NOMO-1 treated with dmso at 0.1 percent for 144 hours (cell line): ENCODE measurements at regions not wholly inside any gene's neighbourhood (a gene's known extent, or its start where the extent isn't known, plus 50 kb on each side); places are given as distances from the start of the nearest gene placed in this dataset.

Experiments used
- DNase-seq: peaks from one replicate; lab custom pipeline; 2025; ENCODE audit not compliant: unreplicated experiment; lab: John Stamatoyannopoulos, UW

DNA sequence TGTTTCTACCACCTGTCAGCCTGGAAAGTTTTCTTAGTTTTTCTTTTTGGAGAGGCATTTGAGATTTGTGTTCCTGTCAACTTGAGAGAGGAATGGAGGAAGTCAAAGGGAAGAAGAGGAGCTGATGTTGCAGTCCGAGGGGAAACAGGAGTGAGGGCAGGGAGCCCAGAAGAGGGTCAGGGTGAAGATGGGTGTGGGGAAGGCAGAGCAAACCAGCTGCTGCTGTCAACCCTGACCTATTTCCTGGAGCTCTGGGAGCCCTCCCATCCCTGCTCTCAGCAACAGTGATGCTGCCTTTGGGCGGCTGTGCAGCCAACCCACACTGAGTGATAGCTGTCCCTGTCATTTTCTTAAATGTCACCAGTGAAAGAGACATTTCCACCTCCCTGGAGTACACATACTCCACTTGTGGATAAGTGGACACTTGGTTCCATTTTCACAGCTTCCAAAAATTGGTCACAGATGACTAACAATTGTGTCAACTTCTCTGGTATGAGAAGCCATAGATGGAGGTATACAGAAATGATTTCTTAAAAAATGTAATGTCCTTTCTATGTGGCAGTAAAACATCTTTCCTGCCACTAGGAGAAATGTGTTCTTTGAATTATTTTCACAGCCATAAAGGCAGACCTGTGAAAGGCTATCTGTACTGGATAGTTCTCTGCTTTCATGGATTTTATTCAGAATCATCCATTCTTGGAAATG lies 556.3 kb upstream of the TBL1XR1 start:
- no peak for DNase-seq

DNA sequence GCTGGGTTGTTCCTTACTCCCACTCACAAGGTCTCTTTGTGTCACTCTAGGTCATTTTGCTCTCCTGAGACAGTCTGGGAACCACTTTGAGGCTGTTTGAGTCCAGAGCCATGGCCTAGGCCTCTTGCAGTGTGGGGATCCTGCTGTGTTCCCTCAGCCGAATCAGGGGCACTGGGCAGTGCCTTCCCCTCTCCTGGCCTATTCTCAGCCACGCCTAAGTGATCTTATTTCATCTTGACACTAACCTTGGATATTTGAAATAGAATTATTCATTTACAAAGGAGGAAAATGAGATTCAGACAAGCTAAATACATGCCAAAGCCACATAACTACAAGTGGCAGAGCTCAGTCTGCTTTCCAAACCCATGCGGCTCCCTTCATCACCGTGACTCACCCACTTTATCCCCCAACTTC lies 557.2 kb upstream of the TBL1XR1 start:
- no peak for DNase-seq

DNA sequence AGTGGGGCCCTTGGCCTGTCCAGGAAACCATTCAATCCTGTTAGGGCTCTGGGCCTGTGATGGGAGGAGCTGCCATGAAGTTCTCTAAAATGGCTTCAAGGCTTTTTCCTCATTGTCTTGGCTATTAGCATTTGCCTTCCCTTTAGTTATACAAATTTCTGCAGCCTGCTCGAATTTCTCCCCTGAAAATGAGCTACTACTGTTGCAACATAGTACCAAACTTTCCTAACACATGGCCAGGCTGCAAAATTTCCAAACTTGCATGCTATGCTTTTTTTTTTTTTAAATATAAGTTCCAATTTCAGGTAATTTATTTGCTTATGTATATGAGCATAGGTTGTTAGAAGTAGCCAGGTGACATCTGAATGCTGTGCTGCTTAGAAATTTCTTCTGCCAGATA lies 560.8 kb upstream of the TBL1XR1 start:
- no peak for DNase-seq

DNA sequence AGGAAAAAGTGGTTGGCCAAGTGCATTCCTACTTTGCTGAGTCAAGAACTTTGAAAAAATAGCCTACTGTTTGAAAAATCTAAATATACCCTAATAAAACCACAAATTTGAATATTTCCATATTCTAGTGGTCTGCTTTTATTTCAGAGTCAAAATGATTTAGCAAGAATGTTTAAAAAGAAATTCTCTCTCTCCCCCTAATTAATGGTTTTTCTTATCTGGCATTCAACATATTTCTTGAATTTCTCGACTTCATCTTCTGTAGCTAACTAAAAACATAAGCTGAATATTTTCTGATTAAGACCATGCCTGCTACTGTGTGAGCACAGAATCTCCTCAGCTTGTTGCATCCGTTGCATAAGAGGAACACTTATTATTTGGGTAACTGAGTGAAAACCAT lies 563.5 kb upstream of the TBL1XR1 start:
- DNase-seq, result no peak

DNA sequence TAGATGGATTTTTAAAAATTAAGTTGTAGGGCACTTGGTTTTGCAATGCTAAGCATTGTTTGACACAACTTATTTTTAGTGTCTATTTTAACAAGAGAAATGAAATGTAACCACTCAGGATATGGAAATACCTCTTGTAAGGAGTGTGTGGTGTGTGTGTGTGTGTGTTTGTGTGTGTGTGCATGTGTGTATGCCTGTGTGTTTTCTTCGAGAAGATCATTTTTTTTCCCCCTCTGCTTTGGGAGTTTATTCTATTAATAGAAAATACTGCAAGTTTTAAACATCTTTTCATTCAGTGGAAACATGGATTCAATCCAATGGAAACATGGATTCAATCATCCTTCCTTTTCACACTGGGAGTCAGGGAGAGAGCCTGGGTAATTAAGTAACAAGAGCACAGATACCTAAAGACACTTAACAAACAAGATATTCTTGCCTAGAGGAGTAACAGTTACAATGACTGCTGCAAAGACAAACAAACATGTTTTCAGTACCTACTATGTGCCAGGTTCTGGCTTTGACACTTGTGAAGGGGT lies 567.2 kb upstream of the TBL1XR1 start:
- DNase-seq, result no peak

DNA sequence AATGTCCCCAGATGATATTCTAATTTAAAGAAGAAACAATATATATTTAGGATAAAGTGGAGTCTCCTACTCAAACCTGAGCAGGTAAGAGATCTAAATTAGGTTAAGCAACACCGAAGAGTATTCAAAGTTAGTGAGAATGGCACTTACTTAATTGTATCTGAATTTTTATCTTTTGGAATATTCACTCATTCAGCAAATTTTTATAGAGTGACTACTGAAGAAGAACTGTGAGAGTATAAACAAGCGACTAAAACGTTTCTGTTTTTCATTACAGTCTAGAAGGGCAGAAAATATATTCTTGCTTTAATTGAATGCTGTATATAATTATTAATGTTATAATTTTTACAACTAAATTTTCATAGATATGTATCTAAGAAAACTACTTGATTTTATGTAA lies 567.7 kb upstream of the TBL1XR1 start:
- no peak for DNase-seq

DNA sequence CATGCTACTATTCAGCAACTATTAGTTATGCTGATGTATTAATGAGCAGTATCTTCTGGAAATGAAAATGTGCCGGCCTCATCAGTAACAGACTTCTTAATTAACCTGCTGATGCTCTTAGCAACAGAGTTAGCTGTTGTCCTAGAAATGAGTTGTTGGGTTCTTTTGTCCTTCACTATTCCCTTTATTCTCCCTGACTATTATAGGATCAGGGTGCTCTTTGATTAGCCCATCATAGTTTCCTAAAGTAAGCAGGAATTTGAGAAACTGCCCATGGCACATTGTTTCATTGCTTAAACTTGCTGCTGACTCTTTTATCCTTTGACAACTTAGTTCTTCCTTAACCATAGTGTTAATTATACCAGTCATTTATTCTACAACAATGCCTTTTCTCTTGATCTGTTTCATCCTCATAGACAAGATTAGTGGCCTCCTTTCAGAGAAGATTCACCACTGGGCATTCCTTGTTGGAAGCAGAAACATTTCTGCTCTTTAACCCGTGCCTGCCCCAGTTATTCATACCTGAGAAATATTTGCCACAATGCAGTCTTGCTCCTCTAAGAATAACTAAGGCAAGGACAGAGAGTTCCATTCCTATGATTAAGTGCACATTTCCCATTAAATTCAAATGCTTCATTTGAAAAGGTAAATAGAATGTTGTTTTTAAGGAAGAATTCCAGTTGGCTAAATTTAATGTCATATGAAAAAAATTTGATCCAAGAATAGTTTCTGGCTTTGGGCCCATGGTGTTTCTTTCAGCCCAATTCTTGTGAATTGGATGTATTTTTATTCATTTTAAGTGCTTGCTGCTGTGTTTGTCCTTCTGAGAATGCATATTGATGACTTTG lies 573.3 kb upstream of the TBL1XR1 start:
- DNase-seq, result no peak

DNA sequence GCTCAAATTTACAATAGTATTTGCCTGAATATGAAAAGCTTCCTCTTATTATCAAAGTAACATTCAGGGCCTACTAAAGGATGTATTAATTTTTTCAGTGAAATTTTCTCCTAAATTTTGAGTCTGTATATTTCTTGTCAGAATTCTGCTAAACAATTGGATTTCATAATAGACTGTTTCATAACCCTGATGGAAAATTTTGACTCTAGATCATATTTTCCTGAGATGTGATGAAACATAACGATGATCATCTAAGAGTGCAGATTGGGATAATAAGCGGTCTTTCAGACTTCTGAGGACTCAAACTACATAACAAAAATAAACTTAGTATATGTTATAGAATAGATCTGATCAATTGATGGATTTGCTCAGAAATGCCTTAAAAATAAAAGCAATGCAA lies 574.5 kb upstream of the TBL1XR1 start:
- no peak for DNase-seq

DNA sequence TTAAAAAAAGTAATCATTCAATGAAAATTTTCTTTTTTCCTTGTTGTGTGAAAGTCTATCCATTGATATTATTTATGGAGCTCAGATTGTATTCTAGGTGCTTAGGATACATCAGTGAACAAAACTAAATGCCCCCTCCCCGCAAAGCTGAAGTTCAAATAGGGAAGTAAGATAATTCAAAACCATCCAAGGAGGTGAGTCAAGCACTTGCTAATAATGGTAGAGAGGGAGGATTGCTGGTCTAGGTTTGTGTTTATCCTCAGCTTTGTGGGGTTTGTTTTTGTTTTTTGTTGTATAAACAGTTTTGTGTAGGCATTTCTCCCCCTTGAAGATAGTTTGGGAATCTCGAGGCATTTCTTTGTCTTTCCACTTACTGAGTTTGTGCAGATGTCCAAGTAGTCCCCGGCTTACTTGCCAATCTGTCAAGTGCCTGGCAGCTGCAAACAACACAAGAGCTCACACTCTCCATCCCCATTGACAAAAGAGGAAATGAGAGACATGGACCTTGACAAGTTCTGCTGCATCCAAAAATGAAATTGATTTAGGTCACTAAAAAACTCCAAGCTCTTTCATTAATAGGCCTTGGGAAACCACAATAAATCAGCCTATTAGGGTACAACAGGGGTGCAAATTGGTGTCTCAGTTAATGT lies 575.8 kb upstream of the TBL1XR1 start:
- no peak for DNase-seq

DNA sequence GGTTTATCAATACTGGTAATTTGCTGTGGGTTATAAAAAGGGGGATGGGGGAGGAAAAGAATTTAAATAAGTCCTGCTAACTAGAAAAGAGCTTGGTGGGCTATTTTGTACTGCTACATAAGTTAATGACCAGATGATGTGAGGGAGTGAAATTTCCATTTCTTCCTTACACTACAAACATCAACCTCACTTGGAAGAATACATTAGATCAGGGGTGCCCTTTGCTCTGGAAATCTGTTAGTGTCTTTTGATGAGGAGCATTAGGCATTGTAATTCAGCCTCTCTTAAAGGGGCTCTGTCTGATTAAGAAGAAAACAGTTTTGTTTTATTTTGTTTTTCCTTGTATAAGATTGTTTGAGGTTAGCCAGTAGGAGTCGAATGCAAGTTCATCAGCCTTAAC lies 576.4 kb upstream of the TBL1XR1 start:
- DNase-seq, result no peak

DNA sequence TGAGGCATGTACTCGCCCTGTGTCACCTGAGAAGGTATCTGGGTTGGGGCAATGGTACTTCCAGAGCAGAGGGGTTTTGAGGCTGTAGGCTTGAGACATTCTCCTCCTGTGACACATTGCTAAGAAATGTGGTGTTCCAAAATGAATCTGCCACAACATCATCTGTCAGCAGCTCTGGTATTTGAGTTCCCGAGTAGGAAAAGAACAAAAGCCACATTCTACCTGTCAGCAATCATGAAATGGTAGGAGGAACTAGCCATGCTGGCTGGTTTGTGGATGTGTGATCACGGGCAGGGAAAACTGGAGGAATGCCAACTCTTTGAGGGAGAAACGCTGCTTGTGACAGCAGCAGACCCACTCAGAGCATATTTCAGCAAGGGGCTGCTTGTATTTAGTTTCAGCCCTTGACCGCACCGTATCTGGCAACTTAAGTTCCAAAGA lies 579.4 kb upstream of the TBL1XR1 start:
- DNase-seq, result no peak

DNA sequence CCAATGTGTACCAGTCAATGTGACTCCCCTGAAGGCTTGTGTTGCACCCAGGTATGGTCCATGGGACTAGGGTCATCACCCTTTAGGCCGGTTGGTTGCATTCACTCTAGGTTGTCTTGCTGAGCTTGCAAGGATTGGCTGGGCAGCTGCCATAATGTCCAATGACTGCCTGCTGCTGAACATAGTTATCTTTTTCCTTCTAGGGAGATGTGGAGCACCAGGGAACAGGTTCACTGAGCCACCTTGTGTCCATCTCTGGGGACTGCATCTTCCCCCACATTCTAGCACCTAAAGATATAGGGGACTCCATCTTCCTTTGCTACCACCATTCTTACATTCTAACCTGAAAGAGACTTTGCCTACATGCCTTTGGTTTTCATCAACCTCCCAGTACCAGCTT lies 580.4 kb upstream of the TBL1XR1 start:
- DNase-seq, result peak; percentile 55

DNA sequence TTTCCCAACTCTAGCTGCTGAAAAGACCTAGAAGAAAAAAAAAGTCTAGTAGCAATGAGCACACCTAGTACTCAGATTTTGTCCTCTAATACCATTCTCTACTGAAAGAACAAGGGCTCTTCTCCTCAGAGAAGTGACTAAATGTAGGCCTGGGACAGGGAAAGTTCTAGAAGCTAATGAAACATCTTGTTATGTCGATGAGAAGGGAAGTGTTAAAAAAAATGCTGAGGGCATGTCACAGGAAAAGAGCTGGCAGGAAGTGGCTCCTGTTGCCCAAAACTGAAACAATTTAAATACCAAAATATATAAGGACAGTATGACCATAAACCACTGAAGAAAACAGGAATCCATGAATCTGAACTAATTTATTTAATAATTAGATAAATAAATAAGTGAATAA lies 581.4 kb upstream of the TBL1XR1 start:
- peak; percentile 41 for DNase-seq

DNA sequence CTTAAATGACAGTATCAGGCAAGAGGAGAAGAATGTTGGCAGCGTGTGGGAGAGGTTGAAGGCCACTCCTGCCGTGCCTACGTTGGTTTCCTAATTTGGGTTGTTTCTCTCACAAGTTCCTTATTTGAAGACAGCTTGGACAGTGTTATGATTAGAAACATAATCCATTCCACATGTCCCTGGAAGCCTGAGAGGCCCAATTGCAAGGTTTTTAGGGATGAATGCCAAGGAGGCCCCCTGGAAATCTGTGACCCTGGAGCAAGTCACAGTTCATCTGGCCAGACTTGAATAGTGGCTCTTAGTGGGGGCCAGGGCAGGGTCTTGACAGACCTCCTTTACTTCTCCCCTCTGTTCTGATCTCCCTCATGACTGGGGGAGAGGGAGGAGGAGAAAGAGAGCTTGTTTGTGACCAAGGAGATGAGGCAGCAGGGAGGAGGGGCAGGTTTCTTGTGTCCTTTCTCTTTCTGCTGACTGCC lies 584.4 kb upstream of the TBL1XR1 start:
- peak; percentile 42 for DNase-seq

DNA sequence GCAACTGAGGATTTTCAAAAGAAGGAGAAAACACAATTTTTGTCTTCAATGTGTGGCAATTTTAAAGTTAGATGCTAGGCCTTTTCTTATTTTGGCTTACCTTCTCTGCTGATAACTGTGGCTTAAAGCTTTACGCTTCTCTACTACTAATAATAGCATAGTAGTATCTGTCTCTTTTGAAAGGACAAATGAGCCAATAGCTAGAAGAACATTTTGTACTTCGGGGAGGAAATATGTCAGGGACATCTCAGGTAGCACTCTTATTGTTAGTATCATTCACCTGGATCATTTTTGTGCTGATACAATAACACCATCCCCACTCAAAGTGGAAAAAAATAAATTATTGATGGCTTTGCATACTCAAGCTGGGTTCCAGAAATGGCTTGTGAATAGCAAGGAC lies 586.1 kb upstream of the TBL1XR1 start:
- no peak for DNase-seq

DNA sequence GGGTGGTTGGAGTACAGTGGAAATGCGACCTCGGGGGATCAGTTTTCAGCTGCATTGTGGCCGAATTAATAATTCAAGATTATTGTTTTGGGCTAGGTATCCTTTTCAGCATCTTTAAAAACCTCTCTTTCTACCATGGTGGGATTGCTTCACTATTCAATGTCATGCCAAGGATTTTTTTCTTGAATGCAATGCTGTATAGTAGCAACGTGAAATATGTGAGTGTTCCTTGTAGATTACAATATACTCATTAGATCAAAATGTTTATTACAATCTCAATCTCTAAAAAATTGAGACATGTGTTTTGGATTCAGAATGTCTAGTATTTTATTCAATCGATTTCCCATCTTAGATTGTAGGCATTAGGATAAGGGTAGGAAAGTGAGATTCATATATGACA lies 586.5 kb upstream of the TBL1XR1 start:
- no peak for DNase-seq

DNA sequence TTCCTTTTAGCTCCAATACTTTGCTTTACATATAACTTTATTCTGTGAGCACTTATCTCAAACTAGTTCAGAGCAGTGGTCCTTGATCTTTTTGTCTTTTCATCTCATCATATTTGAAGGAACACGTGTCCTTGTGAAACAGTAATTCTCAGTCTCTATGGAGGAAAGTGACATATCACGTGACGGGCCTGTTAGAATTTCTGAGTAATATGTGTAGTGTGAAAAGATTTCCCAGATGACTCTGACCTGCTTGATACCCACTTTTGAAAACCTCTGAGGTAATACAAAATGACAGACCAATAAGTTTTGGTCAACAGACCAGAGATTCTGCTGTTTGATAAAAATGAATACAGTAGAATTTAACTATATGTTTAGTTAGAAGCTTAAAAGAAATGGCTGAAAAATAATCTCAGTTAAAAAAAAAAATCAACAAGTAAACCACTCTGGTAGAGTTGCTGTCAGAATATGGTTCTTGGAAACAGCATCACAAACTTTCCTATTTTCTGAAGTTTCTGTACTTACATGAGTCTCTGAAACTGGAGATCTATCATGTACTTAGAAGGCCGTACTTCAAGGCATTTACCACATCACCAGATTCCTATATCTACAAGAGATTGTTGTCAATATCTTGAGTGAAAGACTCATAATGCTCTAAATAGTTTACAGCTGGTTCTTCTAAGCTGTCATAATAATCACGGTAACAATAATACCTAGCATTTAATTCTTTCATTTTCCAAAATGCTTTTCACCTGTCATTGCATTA lies 590.2 kb upstream of the TBL1XR1 start:
- no peak for DNase-seq

DNA sequence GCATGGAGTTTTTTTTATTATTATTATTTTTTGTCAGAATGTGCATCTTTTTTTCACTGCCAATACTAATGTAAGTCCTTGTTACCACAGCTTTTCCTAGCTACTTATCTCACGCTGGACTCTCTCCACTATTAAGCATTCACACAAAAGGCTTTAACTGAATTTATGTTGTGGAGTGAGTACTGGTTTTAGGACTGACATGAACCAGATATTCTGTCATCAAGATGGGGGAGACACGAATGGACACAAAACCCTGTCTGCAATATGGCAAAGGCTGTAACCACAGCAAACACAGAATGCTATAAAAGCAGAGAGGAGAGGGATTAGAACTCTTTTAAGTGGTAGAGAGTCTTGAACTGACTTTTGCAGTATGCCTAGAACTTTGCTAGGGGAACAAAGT lies 592.2 kb upstream of the TBL1XR1 start:
- no peak for DNase-seq

DNA sequence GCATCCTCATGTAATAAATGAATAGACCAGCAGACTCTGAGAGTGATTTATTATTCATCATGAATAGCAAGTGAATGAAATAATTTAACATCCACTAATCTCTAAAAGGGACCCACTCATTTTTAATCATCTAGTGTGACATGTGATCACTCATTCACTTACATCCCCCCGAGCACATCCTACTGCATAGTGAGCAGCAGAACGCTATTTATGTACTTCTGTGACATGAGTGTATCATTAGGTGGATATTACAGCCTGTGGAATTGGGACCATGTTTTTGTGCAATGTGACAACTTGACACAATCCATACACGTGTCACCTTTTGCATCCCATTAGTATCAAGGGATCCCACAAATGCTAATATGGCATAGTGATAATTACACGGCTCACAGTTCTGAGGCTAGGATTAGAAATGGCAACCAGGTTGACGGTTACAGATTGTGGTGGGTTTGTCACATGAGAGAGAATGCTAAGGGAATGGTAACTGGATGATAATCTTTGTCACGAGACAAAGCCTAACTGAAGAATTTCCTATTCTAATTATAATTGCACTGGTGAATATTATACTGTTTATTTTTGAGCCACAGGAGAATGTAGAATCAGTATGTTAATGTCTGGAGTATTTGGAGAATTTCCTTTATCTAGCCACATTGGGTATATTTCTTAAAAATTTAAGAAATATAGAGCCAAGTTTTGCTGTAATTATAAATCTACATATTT lies 595.2 kb upstream of the TBL1XR1 start:
- DNase-seq, result no peak

DNA sequence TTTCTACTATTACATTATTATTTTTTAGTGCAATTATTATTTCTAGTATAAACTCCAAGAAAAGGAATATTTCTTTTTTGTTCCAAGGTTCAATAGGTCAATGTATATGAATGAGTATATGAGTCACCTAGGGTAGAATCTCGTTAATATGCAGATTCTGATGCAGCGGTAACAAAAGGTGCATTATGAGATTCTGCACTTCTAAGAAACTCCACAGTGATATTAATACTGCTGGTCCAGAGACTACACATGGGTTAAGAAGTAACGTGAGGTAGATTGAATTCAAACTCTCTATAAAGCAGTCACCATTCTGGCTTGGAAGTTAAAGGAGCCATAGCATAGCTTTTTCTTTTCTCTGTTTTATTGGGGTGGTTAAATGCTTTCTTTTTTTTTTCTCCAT lies 596.2 kb upstream of the TBL1XR1 start:
- no peak for DNase-seq
